NOMO-1 (cell line): ENCODE measurements at regions not wholly inside any gene's neighbourhood (a gene's known extent, or its start where the extent isn't known, plus 50 kb on each side); places are given as distances from the start of the nearest gene placed in this dataset.
"Not testable (repeated sequence)": the region's sequence is repeated elsewhere in the genome, so short reads cannot be mapped to it uniquely, and the experiment has no call there.

ENCODE experiments used
- DNase-seq, 2 experiments: peaks; one replicate each; lab custom pipeline; 2025; ENCODE audit not compliant: unreplicated experiment in 2 of 2; lab: John Stamatoyannopoulos, UW

DNA sequence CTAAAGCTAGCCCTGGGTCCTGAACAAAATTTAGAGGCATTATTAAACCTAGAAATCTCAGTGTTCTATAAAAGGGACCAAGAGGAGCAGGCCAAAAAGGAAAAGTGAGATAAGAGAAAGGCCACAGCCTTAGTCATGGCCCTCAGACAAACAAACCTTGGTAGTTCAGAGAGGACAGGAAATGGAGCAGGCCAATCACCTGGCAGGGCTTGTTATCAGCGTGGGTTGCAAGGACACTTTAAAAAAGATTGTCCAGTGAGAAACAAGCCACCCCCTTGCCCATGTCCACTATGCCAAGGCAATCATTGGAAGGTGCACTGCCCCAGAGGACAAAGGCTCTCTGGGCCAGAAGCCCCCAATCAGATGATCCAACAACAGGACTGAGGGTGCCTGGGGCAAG, 213.3 kb upstream of the CXADR start:
- DNase-seq: not testable (repeated sequence)

DNA sequence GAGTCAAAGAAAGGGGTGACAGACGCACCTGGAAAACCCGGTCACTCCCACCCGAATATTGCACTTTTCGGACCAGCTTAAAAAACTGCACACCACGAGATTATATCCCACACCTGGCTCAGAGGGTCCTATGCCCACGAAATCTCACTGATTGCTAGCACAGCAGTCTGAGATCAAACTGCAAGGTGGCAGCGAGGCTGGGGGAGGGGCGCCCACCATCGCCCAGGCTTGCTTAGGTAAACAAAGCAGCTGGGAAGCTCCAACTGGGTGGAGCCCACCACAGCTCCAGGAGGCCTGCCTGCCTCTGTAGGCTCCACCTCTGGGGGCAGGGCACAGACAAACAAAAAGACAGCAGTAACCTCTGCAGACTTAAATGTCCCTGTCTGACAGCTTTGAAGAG, 185.1 kb upstream of the CXADR start:
- DNase-seq: not testable (repeated sequence)

DNA sequence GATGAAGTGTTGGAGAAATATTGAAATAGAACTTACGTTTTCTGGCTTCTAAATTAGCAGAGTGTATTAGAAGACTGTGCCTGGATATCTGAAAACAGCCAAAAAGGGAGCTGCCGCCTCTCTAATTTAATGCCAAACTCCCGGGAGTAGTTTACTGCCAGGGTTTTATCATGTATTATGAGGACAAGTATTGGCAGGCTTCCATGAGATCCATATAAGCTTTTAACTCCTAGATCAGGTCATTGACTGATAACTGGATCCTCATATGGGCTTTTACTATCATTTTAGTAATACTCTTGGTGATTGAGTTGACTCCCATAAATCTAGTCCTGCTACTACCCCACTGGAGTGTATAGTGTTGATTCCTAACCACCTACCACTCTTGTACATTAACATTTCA, 178.4 kb upstream of the CXADR start:
- no peak for DNase-seq

DNA sequence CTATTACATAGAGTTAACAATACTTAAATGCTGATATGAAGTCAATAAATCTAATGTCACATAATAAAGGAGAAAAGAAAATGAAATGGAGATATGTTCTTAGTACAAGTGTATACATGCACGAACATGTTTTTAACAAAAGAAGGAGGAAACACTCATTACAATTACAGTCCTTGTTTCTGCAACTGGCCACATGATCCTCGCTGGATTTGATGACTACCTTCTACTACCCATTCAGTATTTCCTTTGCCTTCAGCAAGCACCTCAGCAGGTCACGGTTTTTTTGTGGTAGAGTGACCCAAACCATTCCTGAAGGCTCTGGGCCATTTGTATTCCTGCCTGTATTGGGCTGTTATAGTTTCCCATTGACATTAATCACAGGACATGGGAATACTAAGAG, 172.8 kb upstream of the CXADR start:
- DNase-seq: no peak

DNA sequence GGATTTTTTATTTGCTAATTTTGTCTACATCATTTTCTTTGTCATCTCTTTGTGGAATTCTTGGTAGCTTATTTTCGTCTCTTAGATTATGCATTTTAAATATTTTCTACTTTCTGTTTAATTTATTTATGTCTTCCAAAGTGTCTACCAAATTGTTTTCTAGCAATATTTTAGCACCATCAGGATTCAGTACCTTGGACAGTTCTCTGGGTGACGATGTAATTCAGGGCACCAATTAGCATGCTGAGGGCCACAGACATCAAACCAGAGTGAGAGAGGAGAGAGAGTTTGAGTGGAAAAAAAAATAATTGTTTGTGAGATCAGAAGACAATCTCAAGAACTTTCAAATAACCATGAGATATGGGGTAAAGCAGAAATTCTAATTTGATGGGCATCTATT, 169.8 kb upstream of the CXADR start:
- no peak for DNase-seq

DNA sequence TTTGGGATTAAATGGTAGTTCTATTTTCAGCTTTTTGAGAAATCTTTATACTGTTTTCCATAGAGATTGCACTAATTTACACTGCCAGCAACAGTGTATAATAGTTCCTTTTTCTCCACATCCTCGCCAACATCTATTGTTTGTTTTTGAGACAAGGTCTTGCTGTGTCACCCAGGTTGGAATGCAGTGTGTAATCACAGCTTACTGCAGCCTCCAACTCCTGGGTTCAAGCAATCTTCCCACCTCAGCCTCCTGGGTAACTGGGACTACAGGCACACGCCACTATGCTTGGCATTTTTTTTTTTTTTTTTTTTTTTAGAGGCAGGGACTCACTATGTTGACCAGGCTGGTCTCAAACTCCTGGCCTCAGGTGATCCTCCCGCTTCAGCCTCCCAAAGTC, 164.5 kb upstream of the CXADR start:
- no peak for DNase-seq

DNA sequence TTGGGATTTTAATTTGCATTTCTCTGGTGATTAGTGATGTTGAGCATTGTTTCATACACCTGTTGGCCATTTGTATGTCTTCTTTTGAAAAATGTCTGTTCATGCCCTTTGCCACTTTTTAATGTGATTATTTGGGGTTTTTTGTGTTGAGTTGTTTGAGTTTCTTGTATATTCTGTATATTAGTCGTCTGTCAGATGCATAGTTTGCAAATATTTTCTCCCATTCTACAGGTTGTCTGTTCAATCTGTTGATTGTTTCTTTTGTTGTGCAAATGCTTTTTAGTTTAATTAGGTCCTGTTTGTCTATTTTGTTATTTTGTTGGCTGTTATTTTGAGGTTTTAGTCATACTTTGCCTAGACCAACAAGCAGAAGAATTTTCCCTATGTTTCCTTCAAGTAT, 164.0 kb upstream of the CXADR start:
- no peak for DNase-seq

DNA sequence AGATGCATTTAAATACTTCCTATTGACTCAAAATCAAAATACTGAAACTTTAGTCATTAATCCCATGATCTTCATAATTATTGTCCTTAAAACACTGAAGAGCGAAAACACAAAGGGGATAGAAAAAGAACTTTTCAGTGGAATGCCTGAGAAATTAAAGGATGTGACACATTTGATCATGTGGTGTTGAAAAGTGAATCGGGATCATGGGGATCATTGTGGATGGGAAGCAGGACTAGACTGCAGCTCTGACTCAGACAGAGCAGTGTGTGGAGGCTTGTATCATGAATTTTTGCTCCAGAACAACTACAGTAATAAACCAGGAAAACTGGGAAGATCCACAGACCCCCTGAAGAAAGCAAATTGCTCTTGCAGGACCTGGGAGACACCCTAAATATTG, 161.1 kb upstream of the CXADR start:
- no peak for DNase-seq

DNA sequence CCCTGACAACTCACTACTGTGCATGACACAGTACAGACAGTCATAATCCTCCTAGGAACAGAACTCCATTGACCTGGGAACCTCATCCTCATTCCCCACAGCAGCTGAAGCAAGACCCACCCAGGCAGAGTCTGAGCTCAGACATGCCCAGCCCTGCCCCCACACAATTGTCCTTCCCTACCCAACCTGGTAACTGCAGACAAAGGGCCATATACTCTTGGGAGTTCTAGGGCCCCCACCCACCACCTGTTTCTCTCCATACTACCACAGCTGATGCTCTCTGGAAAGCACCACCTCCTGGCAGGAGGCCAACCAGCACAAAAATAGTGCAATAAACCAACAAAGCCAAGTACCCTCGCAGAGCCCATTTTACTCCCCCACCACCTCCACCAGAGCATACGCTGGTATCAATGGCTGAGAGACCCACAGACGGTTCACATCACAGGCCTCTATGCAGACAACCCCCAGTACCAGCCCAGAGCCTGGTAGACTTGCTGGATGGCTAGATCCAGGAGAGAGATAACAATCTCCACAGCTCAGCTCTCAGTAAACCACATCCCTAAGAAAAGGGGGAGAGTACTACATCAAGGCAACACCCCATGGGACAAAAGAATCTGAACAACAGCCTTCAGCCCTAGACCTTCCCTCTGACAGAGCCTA, 159.7 kb upstream of the CXADR start:
- DNase-seq: no peak

DNA sequence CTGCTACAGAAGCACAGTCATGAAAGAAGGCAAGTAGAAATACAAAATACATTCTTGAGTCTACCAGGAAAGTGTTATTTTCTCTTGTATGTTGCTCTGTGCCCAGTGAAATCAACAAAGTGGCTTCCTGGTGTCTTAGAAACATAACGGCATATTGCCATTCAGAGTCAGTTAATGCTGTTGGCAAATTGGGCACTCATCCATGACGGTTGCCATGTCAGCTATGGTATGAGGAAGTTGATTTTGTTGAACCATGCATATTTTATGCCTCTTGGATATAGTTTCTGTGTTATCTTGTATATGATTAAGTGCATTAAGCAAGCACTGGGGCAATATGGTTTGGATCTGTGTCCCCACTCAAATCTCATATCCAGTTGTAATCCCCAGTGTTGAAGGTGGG, 153.1 kb upstream of the CXADR start:
- DNase-seq: no peak

DNA sequence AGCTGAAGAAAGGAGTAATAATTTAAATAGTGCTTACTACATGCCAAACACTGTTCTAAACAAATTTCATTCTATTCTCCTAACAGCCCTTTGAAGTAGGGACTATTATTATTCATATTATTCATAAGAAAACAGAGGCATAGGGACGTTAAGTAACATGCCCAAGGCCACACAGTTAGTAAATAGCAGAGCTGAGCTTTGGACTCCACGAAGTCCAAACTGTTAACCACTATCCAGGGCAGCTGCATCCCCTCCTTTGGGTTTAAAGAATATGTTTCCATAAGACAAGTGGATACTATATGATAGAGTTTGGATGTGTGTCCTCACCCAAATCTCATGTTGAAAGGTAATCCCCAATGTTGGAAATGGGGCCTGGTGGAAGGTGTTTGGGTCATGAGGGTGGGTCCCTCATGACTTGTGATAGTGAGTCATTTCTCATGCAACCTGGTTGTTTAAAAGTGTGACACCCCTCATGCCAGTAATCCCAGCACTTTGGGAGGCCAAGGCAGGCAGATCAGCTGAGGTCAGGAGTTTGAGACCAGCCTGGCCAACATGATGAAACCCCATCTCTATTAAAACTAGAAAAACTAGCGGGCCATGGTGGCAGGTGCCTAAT, 144.0 kb upstream of the CXADR start:
- DNase-seq: no peak

DNA sequence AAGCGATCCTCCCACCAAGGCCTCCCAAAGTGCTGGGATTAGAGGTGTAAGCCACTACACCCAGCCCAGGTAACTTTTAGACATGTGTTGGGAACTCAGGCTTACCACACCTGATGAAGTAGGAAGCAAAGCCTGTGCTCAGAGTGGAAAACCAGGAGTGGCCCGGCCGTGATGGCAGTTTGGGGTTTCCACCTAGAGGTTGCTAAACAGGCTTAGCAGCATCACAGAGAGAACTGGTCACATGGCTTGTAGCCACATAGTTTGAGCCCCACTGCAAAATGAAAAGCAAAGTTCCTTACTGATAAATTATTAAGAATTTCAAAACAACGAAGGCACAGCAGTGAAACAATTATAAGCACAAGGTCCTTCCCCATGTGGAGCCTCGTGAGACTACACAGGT, 142.6 kb upstream of the CXADR start:
- no peak for DNase-seq

DNA sequence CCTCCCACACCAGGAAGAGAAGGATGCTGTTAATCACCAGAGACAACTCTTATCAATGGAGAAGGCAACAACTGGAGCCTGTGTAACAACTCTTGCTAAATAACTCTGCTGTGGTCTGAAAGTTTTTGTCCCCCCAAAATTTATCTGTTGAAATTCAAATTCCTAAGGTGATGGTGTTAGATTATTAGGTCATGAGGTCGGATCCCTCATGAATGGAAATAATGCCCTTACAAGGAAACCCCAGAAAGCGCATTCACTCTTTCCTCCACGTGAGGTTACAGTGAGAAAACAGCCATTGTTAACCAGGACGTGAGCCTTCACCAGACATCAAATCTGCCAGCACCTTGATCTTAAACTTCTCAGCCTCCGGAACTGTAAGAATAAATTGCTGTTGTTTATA, 141.9 kb upstream of the CXADR start:
- DNase-seq: no peak

DNA sequence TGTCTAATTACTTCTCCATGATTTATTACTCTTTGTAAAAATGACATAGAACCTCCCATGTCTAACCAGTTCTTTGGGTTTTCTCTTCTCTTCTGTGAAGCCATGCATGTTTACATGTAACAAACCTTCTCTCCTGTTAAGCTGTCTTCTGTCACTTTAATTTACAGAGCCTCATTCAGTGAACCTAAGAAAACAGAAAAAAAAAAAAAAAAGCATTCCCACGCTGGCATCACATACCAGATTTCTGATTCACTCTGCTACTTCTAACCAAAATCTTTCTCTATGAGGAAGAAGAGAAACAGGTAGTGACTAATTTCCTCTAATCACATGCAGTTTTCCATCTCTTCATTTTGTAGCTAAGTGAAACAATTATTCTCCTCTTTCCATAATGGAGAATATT, 141.4 kb upstream of the CXADR start:
- DNase-seq: no peak

DNA sequence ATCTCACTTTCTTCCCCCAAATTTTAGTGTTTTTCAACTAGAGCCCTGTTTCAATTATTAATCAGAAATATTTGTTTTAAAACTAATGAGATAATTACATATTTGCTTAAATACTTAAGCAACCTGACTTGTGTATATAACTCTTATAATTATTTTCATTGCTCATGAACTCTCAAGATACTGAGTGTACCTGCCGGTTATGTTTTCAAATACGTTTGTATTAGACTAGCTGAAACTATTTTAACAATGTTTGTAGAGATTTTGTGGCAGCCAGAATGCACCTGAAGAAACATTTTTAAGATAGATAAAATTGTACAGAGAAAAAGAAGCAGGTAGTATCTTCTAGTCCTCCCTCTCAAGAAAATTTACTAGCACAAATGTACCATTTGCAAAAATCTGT, 140.6 kb upstream of the CXADR start:
- no peak for DNase-seq

DNA sequence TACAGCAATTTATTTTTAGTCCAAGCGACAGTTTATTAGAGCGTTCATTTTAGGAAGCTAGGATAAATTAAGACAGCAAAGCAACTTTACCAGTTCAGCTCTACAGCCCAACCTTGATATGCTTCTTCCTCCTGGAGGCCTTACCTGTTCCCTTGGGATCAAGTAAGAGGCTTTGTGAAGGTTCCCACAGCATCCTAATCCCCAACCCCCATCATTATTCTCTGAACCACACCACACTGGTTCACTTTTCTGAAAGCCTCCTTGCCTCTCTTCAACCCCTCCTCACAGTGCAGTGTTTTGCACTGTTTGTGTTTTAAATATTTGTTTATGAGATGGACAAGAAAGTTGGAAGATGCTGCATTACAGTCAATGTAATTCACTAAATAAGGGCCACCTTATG, 126.3 kb upstream of the CXADR start:
- no peak for DNase-seq

DNA sequence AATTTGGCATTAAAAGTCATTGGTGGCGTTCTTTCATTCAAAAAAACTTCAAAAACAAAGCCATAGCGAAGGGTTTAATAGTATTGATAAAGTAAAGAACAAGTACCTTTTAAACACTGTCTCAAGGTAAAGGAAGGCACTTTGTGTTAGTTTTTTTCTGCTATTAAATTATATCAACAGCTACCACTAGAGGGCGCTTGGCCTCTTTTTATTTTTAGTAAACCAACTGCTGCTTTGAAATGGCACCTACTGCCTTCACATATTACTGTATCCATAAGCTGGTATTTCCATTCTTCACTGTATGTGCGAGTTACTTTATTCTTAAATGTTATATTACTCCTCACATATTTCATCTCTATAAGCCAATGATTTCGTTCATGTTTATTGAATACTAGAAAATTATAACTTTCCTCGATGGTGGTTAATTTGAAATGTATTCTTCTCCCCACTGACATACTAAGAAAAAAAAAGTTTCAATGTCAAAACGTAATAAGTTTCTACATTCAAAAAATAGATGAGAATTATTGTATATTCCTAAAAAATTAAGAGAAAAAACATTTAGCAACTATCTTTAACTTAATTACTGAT, 125.7 kb upstream of the CXADR start:
- peak; percentile 35 to 69 for DNase-seq

DNA sequence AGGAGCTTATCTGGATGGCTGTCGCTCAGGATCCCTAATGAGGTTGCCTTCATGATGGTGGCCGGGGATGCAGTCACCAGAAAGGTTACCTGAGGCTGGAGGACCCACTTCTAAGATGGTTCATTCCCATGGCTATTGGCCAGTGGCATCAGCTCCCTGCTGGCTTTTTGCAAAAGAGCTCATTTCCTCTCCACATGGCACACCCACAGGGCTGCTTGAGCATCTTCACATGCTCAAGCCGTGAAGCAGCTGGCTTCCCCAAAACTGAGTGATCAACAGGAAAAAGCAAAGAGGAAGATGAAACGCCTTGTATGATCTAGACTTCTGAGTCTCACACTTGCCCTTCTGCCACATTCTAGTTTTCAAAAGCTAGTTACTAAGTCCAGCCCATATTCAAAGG, 124.6 kb upstream of the CXADR start:
- DNase-seq: peak in 1 of 2 experiments; percentile 15

DNA sequence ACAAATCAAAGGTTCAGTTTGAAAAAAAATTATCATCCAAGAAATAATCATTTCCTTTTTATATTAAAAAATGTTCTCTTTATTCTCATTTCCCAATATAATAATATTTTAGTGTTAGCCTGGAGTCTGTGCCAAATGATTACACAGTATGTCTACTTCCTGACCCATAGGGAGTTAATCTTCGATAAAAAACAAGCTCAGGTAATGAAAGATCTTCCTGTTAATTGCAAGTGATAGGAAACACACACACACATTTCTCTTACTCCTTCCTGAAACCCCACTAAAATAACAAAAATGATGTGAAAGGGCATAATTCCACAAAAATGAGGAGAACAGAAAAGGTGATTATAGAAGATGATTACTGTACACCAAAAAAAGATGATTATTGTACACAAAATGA, 123.5 kb upstream of the CXADR start:
- no peak for DNase-seq

DNA sequence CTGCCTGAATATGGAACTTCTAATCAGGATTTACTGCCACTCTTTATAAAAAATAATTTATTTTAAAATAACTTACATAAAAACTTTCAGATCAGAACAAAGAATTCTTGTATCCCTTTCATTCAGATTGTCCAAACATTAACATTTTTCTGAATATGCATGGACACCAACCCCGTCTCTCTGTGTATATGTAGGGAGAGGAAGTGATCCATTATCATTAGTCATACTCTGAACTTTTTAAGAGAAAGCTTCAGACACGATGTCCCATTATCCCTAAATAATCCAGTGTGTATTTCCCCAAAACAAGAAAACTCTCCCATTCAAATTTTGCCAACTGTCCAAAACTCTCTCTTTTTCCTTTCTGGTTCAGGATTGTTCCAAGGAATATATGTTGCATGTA, 122.3 kb upstream of the CXADR start:
- no peak for DNase-seq

DNA sequence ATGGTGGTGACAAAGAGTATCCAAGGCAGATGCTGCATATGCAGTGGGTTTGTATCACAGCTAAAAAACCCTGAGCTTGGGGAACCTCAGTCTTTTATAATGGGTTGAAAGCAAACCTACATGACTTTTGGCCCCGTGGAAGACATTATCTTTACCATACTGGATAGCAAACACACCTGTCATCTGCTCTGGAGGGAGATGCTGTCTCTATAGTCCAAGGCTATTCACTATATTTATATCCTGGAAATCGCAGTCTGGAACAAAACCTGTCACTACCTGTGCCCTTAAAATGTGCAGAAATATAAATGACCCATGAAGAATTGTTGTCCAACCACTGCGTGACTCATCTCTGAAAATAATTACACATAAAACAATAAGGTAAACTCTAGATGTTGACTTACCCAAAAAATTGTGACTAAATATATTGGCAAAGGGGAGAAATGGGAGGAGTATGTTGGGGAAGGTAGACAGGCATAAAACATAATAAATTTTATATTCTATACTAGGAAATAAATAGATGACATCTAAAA, 121.0 kb upstream of the CXADR start:
- no peak for DNase-seq

DNA sequence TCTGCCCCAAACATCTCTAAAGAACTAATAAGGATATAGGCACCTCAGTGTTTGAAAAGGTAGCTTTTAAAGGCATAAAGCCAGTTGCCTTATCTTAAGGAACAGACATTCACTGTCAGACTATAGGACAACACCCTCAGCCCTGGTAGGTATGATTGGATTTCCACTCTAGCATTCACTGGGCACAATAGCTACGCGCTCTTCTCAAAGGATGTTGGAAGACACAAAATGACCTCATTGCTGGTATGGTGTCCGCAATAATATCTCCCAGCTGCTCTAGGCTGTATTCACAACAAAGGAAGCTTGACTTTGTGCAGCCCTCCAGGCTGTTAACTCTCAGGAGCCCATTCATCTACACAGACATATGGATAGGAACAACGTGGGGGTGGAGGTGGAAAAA, 119.4 kb upstream of the CXADR start:
- no peak for DNase-seq
